Calu3 (cell line): ENCODE measurements at regions not wholly inside any gene's neighbourhood (a gene's known extent, or its start where the extent isn't known, plus 50 kb on each side); places are given as distances from the start of the nearest gene placed in this dataset.

ENCODE experiments used
- BruUV-seq: library from RNA; stranded (reverse); fragments of 400-500 nt; replicated peaks from 2 replicates; lab custom pipeline; 2021; lab: Mats Ljungman, UMichigan
- CTCF ChIA-PET: fragments of 300-600 bp; sonication (Branson Sonifier 250); formaldehyde crosslinking; loops from one replicate; lab custom pipeline; 2022; ENCODE audit warnings: antibody characterized with exemption; lab: Charles Lee
- DNase-seq: peaks from one replicate; pipeline ENCODE4 v3.0.0; 2022
- H3K27ac Mint-ChIP-seq: one replicate; pipeline ENCODE4 v1.8.0; 2022; ENCODE audit warnings: mixed read lengths; ENCODE audit not compliant: unreplicated experiment
- H3K27me3 Mint-ChIP-seq: one replicate; pipeline ENCODE4 v1.8.0; 2022; ENCODE audit warnings: mixed read lengths; ENCODE audit not compliant: unreplicated experiment
- H3K36me3 Mint-ChIP-seq: one replicate; pipeline ENCODE4 v1.8.0; 2022; ENCODE audit warnings: mild to moderate bottlenecking, moderate library complexity, mixed read lengths; ENCODE audit not compliant: insufficient read depth, unreplicated experiment
- H3K4me1 Mint-ChIP-seq: one replicate; pipeline ENCODE4 v1.8.0; 2022; ENCODE audit warnings: mild to moderate bottlenecking, low read depth, mixed read lengths; ENCODE audit not compliant: unreplicated experiment
- H3K4me3 Mint-ChIP-seq: one replicate; pipeline ENCODE4 v1.8.0; 2022; ENCODE audit warnings: mild to moderate bottlenecking, low read depth, moderate library complexity, mixed read lengths; ENCODE audit not compliant: unreplicated experiment
- H3K9me3 Mint-ChIP-seq: one replicate; pipeline ENCODE4 v1.8.0; 2022; ENCODE audit warnings: low read depth, mixed read lengths; ENCODE audit not compliant: unreplicated experiment
- CTCF ChIP-seq: fragments of 200-600 bp; IDR thresholded peaks from one replicate; pipeline ENCODE4 v1.8.0; 2022; ENCODE audit warnings: antibody characterized with exemption; ENCODE audit not compliant: unreplicated experiment
- intact Hi-C: fragments of 100-400 bp; cut with micrococcal nuclease; formaldehyde crosslinking; loops from one replicate; pipeline ENCODE4 v1.10.0; 2022; ENCODE audit not compliant: unreplicated experiment

GRCh38 chr22:27561286-27561904, 240.2 kb downstream of the MN1 start:
- intact Hi-C loops: no loop called here
- CTCF ChIA-PET: no interaction called here

GRCh38 chr22:27564806-27565205, 236.8 kb downstream of the MN1 start:
- Mint-ChIP-seq H3K27ac (no peak overlapping the region), H3K27me3 (peaks cover 95% of the 10 kb centered on the region), H3K36me3 (no peaks in the 10 kb centered on the region), H3K4me3 (no peak overlapping the region), H3K4me1 (no peaks in the 10 kb centered on the region), H3K9me3 (no peaks in the 10 kb centered on the region)
- intact Hi-C loops: no loop called here
- no peak for DNase-seq
- TF ChIP-seq CTCF: no peak
- CTCF ChIA-PET: no interaction called here
- no TSS peak for BruUV-seq

More at GRCh38 chr22:27561286-27561904, 240.2 kb downstream of the MN1 start:
- Mint-ChIP-seq H3K4me1 (no peaks in the 10 kb centered on the region), H3K36me3 (no peaks in the 10 kb centered on the region), H3K9me3 (no peaks in the 10 kb centered on the region), H3K27me3 (peaks cover 62% of the 10 kb centered on the region), H3K27ac (no peak overlapping the region), H3K4me3 (no peak overlapping the region)
- DNase-seq: no peak
- no peak for TF ChIP-seq CTCF
- no TSS peak for BruUV-seq

GRCh38 chr22:27566602-27567001, 235.0 kb downstream of the MN1 start:
- Mint-ChIP-seq H3K27me3 (peaks cover 98% of the 10 kb centered on the region), H3K27ac (no peak overlapping the region), H3K4me3 (no peak overlapping the region), H3K9me3 (no peaks in the 10 kb centered on the region), H3K4me1 (no peaks in the 10 kb centered on the region), H3K36me3 (no peaks in the 10 kb centered on the region)
- intact Hi-C loops: no loop called here
- no TSS peak for BruUV-seq
- no peak for DNase-seq
- no peak for TF ChIP-seq CTCF
- CTCF ChIA-PET: no interaction called here

- no peaks in the 10 kb centered on the region for H3K9me3 Mint-ChIP-seq
- BruUV-seq: no TSS peak
- CTCF ChIA-PET: interaction anchor here (0.6 kb wide), 2 partner anchors 82 to 124 kb away, joined by 3 to 8 read pairs; no protein-coding TSS in a partner anchor
- no peaks in the 10 kb centered on the region for H3K4me1 Mint-ChIP-seq
- peaks cover 100% of the 10 kb centered on the region for H3K27me3 Mint-ChIP-seq
- intact Hi-C loops: no loop called here
- H3K4me3 Mint-ChIP-seq: no peak overlapping the region
- H3K36me3 Mint-ChIP-seq: no peaks in the 10 kb centered on the region
- DNase-seq: no peak
- TF ChIP-seq CTCF: no peak
- H3K27ac Mint-ChIP-seq: no peak overlapping the region
Measured at GRCh38 chr22:27568265-27568664, 233.3 kb downstream of the MN1 start.
